HG03060 (cell line): ENCODE measurements at regions not wholly inside any gene's neighbourhood (a gene's known extent, or its start where the extent isn't known, plus 50 kb on each side); places are given as distances from the start of the nearest gene placed in this dataset.
"Not testable (repeated sequence)": the region's sequence is repeated elsewhere in the genome, so short reads cannot be mapped to it uniquely, and the experiment has no call there.

Experiments used
- ATAC-seq: cut with Tn5 transposase; IDR thresholded peaks from one replicate; pipeline ENCODE4 v1.9.1; 2021; ENCODE audit warnings: low read depth, moderate number of reproducible peaks; ENCODE audit not compliant: unreplicated experiment

GRCh38 chr4:97252615-97253154 lies 890.6 kb downstream of the STPG2 start:
- ATAC-seq, result no peak

- no peak for ATAC-seq
Observed at GRCh38 chr4:97262769-97263168, 880.5 kb downstream of the STPG2 start.

- no peak for ATAC-seq
Observed at GRCh38 chr4:97270051-97270450, 873.2 kb downstream of the STPG2 start.

DNA sequence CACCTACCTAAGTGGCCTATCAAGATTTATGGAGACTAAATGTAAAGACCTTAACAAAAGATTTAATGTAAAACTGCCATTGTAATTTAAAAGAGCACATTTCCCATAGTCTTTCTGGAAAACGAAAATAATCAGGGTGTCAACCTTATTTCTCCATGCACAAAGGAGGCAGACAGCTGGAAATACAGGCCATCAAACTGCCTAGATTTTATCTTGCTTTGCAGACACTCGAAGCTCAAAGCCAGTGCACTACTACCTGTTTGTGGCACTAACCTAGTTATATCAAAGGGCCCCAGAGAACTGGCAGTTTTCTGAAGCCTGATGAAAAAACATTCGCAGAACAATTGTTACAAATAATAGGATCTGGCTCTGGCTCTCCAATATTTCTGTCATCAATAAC lies 863.9 kb downstream of the STPG2 start:
- no peak for ATAC-seq

DNA sequence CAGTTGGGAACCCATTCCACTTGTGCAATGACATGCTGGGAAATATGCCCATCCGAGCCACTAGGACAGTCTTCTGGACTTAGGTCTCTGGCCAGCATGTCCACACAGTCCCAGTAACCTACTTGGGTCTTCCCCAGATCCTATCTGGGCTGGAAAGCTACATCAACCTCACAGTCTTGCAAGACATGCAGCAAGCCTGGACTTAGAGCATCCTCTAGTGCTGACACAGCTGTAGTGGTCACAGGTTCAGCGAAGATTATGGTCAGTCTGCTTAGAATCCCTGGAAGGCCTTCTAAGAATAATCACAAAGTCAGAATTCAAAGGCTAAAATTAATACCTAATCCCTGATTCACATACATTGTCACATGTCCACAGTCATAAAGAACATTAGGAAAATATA lies 842.7 kb downstream of the STPG2 start:
- ATAC-seq, result no peak

DNA sequence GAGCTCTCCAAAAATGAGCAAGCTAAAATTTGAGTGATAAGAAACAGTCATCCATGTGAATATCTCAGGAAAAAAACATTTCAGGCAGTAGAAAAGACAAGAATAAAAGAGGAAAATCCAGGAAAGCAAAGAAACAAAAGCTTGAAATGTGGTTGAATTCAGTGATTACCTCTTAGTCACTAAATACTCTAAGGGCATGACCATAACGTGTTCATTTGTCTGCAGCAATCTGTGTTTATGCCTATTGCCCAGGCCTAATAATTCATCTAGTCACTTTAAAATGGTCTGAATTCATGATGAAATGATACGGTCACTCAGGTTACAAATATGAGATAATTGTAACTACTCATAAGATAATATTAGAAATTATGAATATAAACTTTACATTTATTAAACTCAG lies 837.9 kb downstream of the STPG2 start:
- no peak for ATAC-seq

DNA sequence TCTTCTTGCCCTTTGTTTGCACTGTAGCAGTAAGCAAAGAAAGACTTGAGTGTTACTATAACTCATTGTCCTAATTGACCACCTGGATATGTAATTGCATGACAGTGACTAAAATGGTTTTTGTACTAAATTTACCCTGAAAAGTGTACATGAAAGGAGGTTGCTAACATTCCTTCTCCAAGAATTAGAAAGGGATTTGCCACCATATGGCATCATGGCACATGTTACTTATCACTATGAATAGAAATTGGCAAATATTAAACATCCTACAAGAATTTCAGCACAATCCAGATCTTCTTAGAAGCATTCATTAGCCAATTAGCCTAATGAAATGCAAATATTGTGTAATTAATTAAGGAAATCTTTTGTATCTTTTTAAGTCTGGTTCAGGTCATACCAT lies 834.2 kb downstream of the STPG2 start:
- ATAC-seq, result no peak

GRCh38 chr4:97317201-97317600 lies 826.1 kb downstream of the STPG2 start:
- no peak for ATAC-seq

DNA sequence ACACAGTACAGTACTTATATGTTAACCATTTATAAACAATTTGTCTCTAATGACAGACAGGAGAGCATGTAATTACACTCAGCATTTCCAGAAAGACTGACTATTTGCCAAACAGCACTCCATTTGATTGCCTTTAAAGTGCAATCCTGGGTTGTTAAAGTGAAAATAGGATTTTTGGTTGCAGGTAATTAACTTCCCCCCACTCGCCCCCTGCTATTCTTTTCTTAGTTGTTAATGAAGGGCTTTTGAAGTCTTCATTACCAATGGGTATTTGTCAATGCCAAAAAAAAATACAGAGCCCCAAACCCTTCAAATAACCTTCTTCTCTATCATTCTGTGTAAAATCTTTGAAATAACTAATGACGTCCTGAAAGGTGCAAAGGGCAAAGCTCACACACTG lies 825.6 kb downstream of the STPG2 start:
- no peak for ATAC-seq

GRCh38 chr4:97325751-97326150 lies 817.5 kb downstream of the STPG2 start:
- ATAC-seq, result not testable (repeated sequence)

GRCh38 chr4:97330917-97331316 lies 812.4 kb downstream of the STPG2 start:
- ATAC-seq, result no peak

DNA sequence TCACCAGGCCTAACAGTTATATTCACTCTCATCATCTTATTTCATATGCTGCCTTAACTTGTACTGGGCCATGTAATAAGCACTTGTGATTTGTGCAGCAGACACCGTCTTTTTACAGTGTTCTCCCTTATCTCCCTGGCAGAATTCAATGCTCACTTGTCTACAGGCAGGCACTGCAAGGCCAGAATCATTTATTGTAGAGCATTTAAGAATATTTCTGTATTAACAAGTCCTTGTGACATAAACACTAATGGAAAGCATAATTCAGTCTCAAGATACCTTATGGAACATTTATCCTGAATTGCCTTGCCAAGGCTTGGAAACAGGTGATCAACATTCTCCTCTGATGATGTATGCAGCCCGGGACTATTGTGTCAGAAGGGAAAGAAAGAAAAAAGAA lies 808.9 kb downstream of the STPG2 start:
- ATAC-seq, result no peak

- ATAC-seq, result no peak
Observed at GRCh38 chr4:97349468-97350186, 793.6 kb downstream of the STPG2 start.

GRCh38 chr4:97353876-97354275 lies 789.4 kb downstream of the STPG2 start:
- ATAC-seq, result no peak

DNA sequence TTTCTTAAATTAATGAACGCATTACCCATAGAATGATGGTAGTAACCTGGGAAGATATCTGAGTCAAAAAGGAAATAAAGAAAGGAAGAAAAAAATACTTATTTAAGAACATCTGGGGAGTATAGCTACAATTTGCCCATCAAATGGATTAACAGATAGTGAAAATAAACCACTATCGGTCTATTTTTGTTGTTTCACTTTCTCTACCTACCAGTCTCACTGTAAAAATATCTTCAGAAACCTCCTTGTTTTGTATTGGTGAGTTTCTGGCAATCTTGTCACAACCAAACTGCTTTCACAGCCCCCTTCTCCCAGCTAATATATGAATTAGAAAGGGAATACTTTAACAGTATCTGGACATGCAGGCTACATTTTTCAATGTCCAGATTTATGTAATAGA lies 783.5 kb downstream of the STPG2 start:
- no peak for ATAC-seq

DNA sequence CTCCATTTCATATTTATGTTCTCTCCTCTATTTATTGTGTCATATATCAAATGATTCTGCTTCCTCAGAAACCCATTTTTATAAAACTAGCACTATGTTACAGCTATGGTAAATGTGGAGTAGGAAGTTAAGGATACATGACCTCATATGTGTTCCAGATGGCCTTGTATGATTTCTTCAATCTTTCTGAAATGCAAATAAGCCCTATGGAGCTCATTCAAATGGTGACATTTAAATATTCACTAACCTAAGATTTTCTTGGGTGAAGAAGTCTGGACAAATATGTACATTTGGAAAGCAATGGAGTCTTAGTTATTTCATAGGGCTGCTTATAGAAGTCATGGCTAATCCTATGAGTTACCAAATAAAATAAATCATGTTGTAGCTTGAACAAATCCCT lies 782.5 kb downstream of the STPG2 start:
- ATAC-seq, result no peak

DNA sequence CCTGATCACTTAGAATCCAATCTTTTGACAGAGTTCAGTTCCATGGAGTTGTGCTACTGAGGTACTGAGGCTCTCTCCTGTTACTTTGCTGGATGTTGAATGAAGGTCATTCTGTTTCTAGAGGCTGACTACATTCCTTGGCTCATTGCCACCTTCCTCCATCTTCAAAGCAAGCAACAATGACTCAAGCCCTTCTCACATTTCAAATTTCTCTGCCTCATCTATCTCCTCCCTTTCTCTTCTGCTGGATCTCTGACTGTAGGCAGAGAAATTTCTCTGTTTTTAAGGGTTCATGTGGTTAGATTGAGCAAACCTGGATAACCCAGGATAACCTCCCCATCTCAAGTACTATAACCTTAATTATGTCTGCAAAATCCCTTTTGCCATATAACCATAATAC lies 775.4 kb downstream of the STPG2 start:
- no peak for ATAC-seq

- no peak for ATAC-seq
Observed at GRCh38 chr4:97370568-97370967, 772.7 kb downstream of the STPG2 start.

- ATAC-seq, result no peak
Observed at GRCh38 chr4:97374526-97374925, 768.8 kb downstream of the STPG2 start.

- ATAC-seq, result no peak
Observed at GRCh38 chr4:97386969-97387368, 756.3 kb downstream of the STPG2 start.

GRCh38 chr4:97394653-97395052 lies 748.6 kb downstream of the STPG2 start:
- ATAC-seq, result no peak

- ATAC-seq, result no peak
Observed at GRCh38 chr4:97396097-97396496, 747.2 kb downstream of the STPG2 start.

GRCh38 chr4:97396605-97397004 lies 746.7 kb downstream of the STPG2 start:
- ATAC-seq, result no peak
